Keratinocyte (primary cell): ENCODE measurements at regions not wholly inside any gene's neighbourhood (a gene's known extent, or its start where the extent isn't known, plus 50 kb on each side); places are given as distances from the start of the nearest gene placed in this dataset.

Source experiments
- EZH2 ChIP-seq: IDR thresholded peaks from one replicate; pipeline ENCODE4 v1.6.1; 2012; ENCODE audit warnings: inconsistent platforms, mild to moderate bottlenecking, low read length, moderate library complexity
- TF ChIP-seq, protein P1 (sequence below), 3 experiments: IDR thresholded peaks in 1 of 3; conservative IDR thresholded peaks in 1 of 3; optimal IDR thresholded peaks in 1 of 3; 2 replicates in 2 of 3; 3 replicates in 1 of 3; pipeline versions ENCODE3 to v1.5.1; 2011; ENCODE audit warnings: low read length in 3 of 3, mild to moderate bottlenecking in 3 of 3, moderate library complexity in 2 of 3, control low read depth in 1 of 3, inconsistent platforms in 1 of 3; ENCODE audit not compliant: insufficient read depth in 2 of 3; ENCODE audit errors: extremely low read depth in 1 of 3

DNA sequence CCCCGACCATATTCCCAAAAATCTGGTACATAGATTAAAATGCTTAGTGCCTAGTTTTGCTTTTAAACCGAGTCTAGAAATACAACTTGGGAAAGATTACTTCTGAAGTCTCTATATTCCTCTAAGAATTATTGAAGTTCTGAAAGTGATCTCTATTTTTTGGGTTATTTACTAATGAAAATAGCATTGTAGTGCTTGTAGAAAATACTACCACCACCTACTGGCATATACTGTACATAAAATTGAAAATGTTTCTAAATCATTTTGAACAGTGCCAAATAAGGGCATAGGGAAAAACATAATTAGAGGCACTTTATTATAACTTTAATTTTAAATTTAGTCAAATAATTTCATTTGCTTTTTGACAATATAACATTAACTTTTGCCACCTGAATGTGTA, 1399.6 kb upstream of the ZEB2 start:
- TF ChIP-seq, protein P1, sequence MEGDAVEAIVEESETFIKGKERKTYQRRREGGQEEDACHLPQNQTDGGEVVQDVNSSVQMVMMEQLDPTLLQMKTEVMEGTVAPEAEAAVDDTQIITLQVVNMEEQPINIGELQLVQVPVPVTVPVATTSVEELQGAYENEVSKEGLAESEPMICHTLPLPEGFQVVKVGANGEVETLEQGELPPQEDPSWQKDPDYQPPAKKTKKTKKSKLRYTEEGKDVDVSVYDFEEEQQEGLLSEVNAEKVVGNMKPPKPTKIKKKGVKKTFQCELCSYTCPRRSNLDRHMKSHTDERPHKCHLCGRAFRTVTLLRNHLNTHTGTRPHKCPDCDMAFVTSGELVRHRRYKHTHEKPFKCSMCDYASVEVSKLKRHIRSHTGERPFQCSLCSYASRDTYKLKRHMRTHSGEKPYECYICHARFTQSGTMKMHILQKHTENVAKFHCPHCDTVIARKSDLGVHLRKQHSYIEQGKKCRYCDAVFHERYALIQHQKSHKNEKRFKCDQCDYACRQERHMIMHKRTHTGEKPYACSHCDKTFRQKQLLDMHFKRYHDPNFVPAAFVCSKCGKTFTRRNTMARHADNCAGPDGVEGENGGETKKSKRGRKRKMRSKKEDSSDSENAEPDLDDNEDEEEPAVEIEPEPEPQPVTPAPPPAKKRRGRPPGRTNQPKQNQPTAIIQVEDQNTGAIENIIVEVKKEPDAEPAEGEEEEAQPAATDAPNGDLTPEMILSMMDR (optimal IDR thresholded peaks at IDR 0.05 in 1 of 3, IDR thresholded peaks at IDR 0.05 in 1 of 3, conservative IDR thresholded peaks at IDR 0.05 in 1 of 3; ENCODE audit: extremely low read depth in 1 of 3, insufficient read depth in 2 of 3, low read length in 3 of 3): no peak
- TF ChIP-seq EZH2: no peak
